NCI-H345 treated with DMSO at 0.1 percent for 48 hours (cell line): ENCODE measurements at regions not wholly inside any gene's neighbourhood (a gene's known extent, or its start where the extent isn't known, plus 50 kb on each side); places are given as distances from the start of the nearest gene placed in this dataset.
"Not testable (repeated sequence)": the region's sequence is repeated elsewhere in the genome, so short reads cannot be mapped to it uniquely, and the experiment has no call there.

ENCODE experiments used
- DNase-seq: peaks from one replicate; lab custom pipeline; 2025; ENCODE audit not compliant: unreplicated experiment; lab: John Stamatoyannopoulos, UW

GRCh38 chr15:96171853-96172296, 158.6 kb upstream of the NR2F2 start:
- no peak for DNase-seq

GRCh38 chr15:96172417-96172816, 158.1 kb upstream of the NR2F2 start:
- no peak for DNase-seq

GRCh38 chr15:96176831-96177230, 153.7 kb upstream of the NR2F2 start:
- DNase-seq: no peak

- no peak for DNase-seq
These were observed 153.2 kb upstream of the NR2F2 start for GRCh38 chr15:96177279-96177678.

GRCh38 chr15:96180087-96180748, 150.3 kb upstream of the NR2F2 start:
- no peak for DNase-seq

- DNase-seq: no peak
These were observed 149.3 kb upstream of the NR2F2 start for GRCh38 chr15:96181217-96181616.

- DNase-seq: no peak
These were observed 148.6 kb upstream of the NR2F2 start for GRCh38 chr15:96181873-96182301.

GRCh38 chr15:96182736-96183513, 147.6 kb upstream of the NR2F2 start:
- no peak for DNase-seq

- no peak for DNase-seq
These were observed 147.0 kb upstream of the NR2F2 start for GRCh38 chr15:96183514-96183850.

GRCh38 chr15:96183867-96184266, 146.6 kb upstream of the NR2F2 start:
- no peak for DNase-seq

- no peak for DNase-seq
These were observed 146.2 kb upstream of the NR2F2 start for GRCh38 chr15:96184297-96184696.

GRCh38 chr15:96186105-96186504, 144.4 kb upstream of the NR2F2 start:
- DNase-seq: no peak

GRCh38 chr15:96187341-96188305, 142.9 kb upstream of the NR2F2 start:
- no peak for DNase-seq

GRCh38 chr15:96197721-96198120, 132.8 kb upstream of the NR2F2 start:
- DNase-seq: no peak

GRCh38 chr15:96199111-96199510, 131.4 kb upstream of the NR2F2 start:
- no peak for DNase-seq

GRCh38 chr15:96200357-96200967, 130.0 kb upstream of the NR2F2 start:
- peak; percentile 11 for DNase-seq

GRCh38 chr15:96201696-96202095, 128.8 kb upstream of the NR2F2 start:
- no peak for DNase-seq

- DNase-seq: not testable (repeated sequence)
These were observed 124.9 kb upstream of the NR2F2 start for GRCh38 chr15:96205588-96205987.

- no peak for DNase-seq
These were observed 123.0 kb upstream of the NR2F2 start for GRCh38 chr15:96207377-96208006.

- no peak for DNase-seq
These were observed 121.2 kb upstream of the NR2F2 start for GRCh38 chr15:96209285-96209735.
